ENCODE measurements at regions not wholly inside any gene's neighbourhood (a gene's known extent, or its start where the extent isn't known, plus 50 kb on each side); places are given as distances from the start of the nearest gene placed in this dataset.

DNA sequence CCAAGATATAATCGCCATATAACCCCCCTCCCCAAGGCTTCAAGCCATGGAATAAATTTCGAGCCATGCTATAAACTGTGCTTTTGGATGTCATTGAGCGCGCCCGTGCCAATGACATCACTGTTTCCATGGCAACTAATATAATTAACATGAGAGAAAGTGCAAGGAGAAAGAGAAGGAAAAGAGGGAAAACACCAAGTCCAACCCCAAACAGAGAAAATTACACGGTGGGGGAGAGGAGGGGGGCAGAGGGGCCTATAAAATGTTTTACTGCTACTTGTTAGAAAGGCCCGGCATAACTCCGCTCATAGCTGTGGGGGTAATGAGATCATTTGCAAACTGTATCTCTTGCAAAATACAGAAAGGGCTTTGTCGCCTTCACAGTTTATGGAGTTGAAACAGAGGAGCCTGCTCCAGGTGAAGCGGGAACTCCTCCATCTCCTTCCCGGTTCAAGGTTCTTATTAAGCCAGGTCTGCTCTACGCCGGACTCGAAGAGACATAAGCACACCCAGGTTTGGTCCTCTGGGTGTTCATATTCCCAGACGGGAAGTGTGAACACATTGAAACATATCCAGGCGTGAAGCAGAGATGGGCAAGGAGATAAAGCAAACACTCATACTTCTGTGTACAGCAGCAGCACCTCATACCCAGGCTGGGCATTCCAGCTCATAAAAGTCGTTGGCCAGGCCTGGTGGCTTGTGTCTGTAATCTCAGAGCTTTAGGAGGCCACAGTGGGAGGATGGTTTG, 99.1 kb upstream of the MAP1LC3B2 start:
- TF ChIP-seq, protein P1, sequence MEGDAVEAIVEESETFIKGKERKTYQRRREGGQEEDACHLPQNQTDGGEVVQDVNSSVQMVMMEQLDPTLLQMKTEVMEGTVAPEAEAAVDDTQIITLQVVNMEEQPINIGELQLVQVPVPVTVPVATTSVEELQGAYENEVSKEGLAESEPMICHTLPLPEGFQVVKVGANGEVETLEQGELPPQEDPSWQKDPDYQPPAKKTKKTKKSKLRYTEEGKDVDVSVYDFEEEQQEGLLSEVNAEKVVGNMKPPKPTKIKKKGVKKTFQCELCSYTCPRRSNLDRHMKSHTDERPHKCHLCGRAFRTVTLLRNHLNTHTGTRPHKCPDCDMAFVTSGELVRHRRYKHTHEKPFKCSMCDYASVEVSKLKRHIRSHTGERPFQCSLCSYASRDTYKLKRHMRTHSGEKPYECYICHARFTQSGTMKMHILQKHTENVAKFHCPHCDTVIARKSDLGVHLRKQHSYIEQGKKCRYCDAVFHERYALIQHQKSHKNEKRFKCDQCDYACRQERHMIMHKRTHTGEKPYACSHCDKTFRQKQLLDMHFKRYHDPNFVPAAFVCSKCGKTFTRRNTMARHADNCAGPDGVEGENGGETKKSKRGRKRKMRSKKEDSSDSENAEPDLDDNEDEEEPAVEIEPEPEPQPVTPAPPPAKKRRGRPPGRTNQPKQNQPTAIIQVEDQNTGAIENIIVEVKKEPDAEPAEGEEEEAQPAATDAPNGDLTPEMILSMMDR (IDR thresholded peaks at IDR 0.05; ENCODE audit: low read depth, low read length): no peak
- TF ChIP-seq EZH2phosphoT487 (IDR thresholded peaks at IDR 0.05; ENCODE audit: low read depth): no peak

Measured in OCI-LY3 (cell line).